ENCODE measurements at regions not wholly inside any gene's neighbourhood (a gene's known extent, or its start where the extent isn't known, plus 50 kb on each side); places are given as distances from the start of the nearest gene placed in this dataset.

DNA sequence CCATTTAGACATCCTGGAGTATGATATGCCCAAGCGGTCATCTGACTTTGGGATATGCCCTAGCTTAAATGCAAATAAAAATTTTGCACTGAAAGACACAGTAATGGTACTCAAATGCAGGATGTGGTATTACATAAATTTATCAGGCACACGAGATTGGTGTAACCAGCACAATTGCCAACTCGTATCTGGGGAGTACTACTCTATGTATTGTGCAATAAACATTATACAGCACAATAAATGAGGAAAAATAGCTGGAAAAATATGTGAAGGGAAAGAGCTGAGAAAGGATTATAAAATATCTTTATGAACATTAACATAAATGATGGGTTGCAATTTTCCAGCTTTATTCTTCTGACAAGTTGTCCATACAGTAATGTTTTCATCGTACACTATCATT, 505.5 kb upstream of the TENM3 start:
- TF ChIP-seq, protein P1, sequence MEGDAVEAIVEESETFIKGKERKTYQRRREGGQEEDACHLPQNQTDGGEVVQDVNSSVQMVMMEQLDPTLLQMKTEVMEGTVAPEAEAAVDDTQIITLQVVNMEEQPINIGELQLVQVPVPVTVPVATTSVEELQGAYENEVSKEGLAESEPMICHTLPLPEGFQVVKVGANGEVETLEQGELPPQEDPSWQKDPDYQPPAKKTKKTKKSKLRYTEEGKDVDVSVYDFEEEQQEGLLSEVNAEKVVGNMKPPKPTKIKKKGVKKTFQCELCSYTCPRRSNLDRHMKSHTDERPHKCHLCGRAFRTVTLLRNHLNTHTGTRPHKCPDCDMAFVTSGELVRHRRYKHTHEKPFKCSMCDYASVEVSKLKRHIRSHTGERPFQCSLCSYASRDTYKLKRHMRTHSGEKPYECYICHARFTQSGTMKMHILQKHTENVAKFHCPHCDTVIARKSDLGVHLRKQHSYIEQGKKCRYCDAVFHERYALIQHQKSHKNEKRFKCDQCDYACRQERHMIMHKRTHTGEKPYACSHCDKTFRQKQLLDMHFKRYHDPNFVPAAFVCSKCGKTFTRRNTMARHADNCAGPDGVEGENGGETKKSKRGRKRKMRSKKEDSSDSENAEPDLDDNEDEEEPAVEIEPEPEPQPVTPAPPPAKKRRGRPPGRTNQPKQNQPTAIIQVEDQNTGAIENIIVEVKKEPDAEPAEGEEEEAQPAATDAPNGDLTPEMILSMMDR (conservative IDR thresholded peaks at IDR 0.05; ENCODE audit: low read depth, low read length) = no peak
- no peak for TF ChIP-seq EZH2 (IDR thresholded peaks at IDR 0.05; ENCODE audit: borderline replicate concordance, low read depth, low read length, poor library complexity, severe bottlenecking)
